ENCODE measurements at regions not wholly inside any gene's neighbourhood (a gene's known extent, or its start where the extent isn't known, plus 50 kb on each side); places are given as distances from the start of the nearest gene placed in this dataset.

GRCh38 chr22:48491451-48491941 is 1336.2 kb downstream of the BRD1 start:
- Histone ChIP-seq H3K4me1 (ENCODE audit: control insufficient read depth, low read length) (peaks cover 6% of the 10 kb centered on the region; the same call in 1 of the 2 replicates), H3K79me2 (ENCODE audit: control insufficient read depth, low read length) (no peaks in the 10 kb centered on the region), H3K4me2 (ENCODE audit: low read length) (no peak overlapping the region), H4K20me1 (ENCODE audit: control insufficient read depth, insufficient read depth, low read depth, low read length) (no peaks in the 10 kb centered on the region), H3K27ac (ENCODE audit: low read depth, low read length) (no peak overlapping the region), H3K36me3 (ENCODE audit: control insufficient read depth, low read length) (no peaks in the 10 kb centered on the region), H3K27me3 (ENCODE audit: control insufficient read depth, low read length) (no peaks in the 10 kb centered on the region), H3K9me2 (replicated peaks; ENCODE audit: control insufficient read depth, low read length) (no peaks in the 10 kb centered on the region), H3F3A (ENCODE audit: control insufficient read depth, insufficient read depth) (no peaks in the 10 kb centered on the region), H3K9me3 (ENCODE audit: control insufficient read depth, insufficient read depth, low read length) (no peaks in the 10 kb centered on the region), H3K4me3 (ENCODE audit: low read length) (no peak overlapping the region)
- TF ChIP-seq EZH2phosphoT487 (IDR thresholded peaks at IDR 0.05; ENCODE audit: borderline replicate concordance, low read length), result no peak
- no peak for TF ChIP-seq CTCF (IDR thresholded peaks at IDR 0.05; ENCODE audit: low read depth, low read length, poor library complexity, severe bottlenecking)

GRCh38 chr22:48490500-48491411 is 1336.9 kb downstream of the BRD1 start:
- H3K79me2 ChIP-seq (ENCODE audit: control insufficient read depth, low read length), result no peaks in the 10 kb centered on the region
- no peak overlapping the region for H3K4me2 ChIP-seq (ENCODE audit: low read length)
- TF ChIP-seq CTCF (IDR thresholded peaks at IDR 0.05; ENCODE audit: low read depth, low read length, poor library complexity, severe bottlenecking) (no peak), EZH2phosphoT487 (IDR thresholded peaks at IDR 0.05; ENCODE audit: borderline replicate concordance, low read length) (no peak)

GRCh38 chr22:48489551-48490499 is 1337.8 kb downstream of the BRD1 start:
- Histone ChIP-seq H3K27ac (ENCODE audit: low read depth, low read length) (no peak overlapping the region), H3K4me1 (ENCODE audit: control insufficient read depth, low read length) (peaks cover 6% of the 10 kb centered on the region; the same call in 1 of the 2 replicates), H3K36me3 (ENCODE audit: control insufficient read depth, low read length) (no peaks in the 10 kb centered on the region), H3K27me3 (ENCODE audit: control insufficient read depth, low read length) (no peaks in the 10 kb centered on the region), H3K4me3 (ENCODE audit: low read length) (no peak overlapping the region), H3F3A (ENCODE audit: control insufficient read depth, insufficient read depth) (no peaks in the 10 kb centered on the region), H4K20me1 (ENCODE audit: control insufficient read depth, insufficient read depth, low read depth, low read length) (no peaks in the 10 kb centered on the region), H3K4me2 (ENCODE audit: low read length) (no peak overlapping the region), H3K9me2 (replicated peaks; ENCODE audit: control insufficient read depth, low read length) (no peaks in the 10 kb centered on the region), H3K9me3 (ENCODE audit: control insufficient read depth, insufficient read depth, low read length) (no peaks in the 10 kb centered on the region), H3K79me2 (ENCODE audit: control insufficient read depth, low read length) (no peaks in the 10 kb centered on the region)
- TF ChIP-seq EZH2phosphoT487 (IDR thresholded peaks at IDR 0.05; ENCODE audit: borderline replicate concordance, low read length), result no peak
- no peak for TF ChIP-seq CTCF (IDR thresholded peaks at IDR 0.05; ENCODE audit: low read depth, low read length, poor library complexity, severe bottlenecking)

More at GRCh38 chr22:48490500-48491411, 1336.9 kb downstream of the BRD1 start:
- Histone ChIP-seq H3K4me3 (ENCODE audit: low read length) (no peak overlapping the region), H3K27ac (ENCODE audit: low read depth, low read length) (no peak overlapping the region), H3K9me2 (replicated peaks; ENCODE audit: control insufficient read depth, low read length) (no peaks in the 10 kb centered on the region), H3K27me3 (ENCODE audit: control insufficient read depth, low read length) (no peaks in the 10 kb centered on the region), H4K20me1 (ENCODE audit: control insufficient read depth, insufficient read depth, low read depth, low read length) (no peaks in the 10 kb centered on the region), H3F3A (ENCODE audit: control insufficient read depth, insufficient read depth) (no peaks in the 10 kb centered on the region), H3K9me3 (ENCODE audit: control insufficient read depth, insufficient read depth, low read length) (no peaks in the 10 kb centered on the region), H3K36me3 (ENCODE audit: control insufficient read depth, low read length) (no peaks in the 10 kb centered on the region), H3K4me1 (ENCODE audit: control insufficient read depth, low read length) (peaks cover 6% of the 10 kb centered on the region; the same call in 1 of the 2 replicates)
